ENCODE measurements at regions not wholly inside any gene's neighbourhood (a gene's known extent, or its start where the extent isn't known, plus 50 kb on each side); places are given as distances from the start of the nearest gene placed in this dataset.

GRCh38 chr13:21932578-21932977 lies 261.7 kb downstream of the FGF9 start:
- TF ChIP-seq CTCF (IDR thresholded peaks at IDR 0.05): no peak
- no peak for TF ChIP-seq POLR2AphosphoS5 (IDR thresholded peaks at IDR 0.05)
- no peak for TF ChIP-seq POLR2A (IDR thresholded peaks at IDR 0.05)
- TF ChIP-seq EP300 (IDR thresholded peaks at IDR 0.05): no peak
